ENCODE measurements at regions not wholly inside any gene's neighbourhood (a gene's known extent, or its start where the extent isn't known, plus 50 kb on each side); places are given as distances from the start of the nearest gene placed in this dataset.

DNA sequence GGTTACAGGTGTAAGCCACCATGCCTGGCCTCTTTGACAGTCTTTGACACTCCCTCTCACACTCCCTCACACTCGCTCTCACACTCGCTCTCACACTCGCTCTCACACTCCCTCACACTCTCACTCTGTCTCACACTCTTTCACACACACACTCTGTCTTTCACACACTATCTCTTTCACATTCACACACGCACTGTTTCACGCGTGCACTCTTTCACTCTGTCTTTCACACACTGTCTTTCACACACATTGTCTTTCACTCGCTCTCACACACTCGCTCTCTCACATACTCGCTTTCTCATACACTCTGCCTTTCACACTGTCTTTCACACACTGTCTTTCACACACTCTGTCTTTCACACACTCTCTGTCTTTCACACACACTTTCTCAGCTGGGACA, 167.1 kb upstream of the CXCL13 start:
- TF ChIP-seq CTCF (IDR thresholded peaks at IDR 0.05) (no peak), EZH2 (IDR thresholded peaks at IDR 0.05) (no peak)
